Spinal cord (tissue), 9 donors: ENCODE measurements at regions not wholly inside any gene's neighbourhood (a gene's known extent, or its start where the extent isn't known, plus 50 kb on each side); places are given as distances from the start of the nearest gene placed in this dataset.

ENCODE experiments used
- DNase-seq, 6 donors: peaks; one replicate each; pipeline versions ENCODE4 v3.0.0 to v3.0.0-alpha.2; 2013 to 2015; ENCODE audit warnings: low spot score in 6 of 6, low read depth in 4 of 6
- H3K27ac ChIP-seq: one replicate; pipeline ENCODE4 v1.5.1; 2013; ENCODE audit warnings: low read depth, low read length, control low read depth
- H3K27me3 ChIP-seq: one replicate; pipeline ENCODE4 v1.6.1; 2013; ENCODE audit warnings: low read length; ENCODE audit not compliant: control insufficient read depth, insufficient read depth
- H3K36me3 ChIP-seq: one replicate; pipeline ENCODE4 v1.6.1; 2013; ENCODE audit warnings: low read length; ENCODE audit not compliant: control insufficient read depth, insufficient read depth
- H3K4me1 ChIP-seq: one replicate; pipeline ENCODE4 v1.6.1; 2013; ENCODE audit warnings: low read length; ENCODE audit not compliant: control insufficient read depth, insufficient read depth
- H3K4me3 ChIP-seq: one replicate; pipeline ENCODE4 v1.5.1; 2013; ENCODE audit warnings: low read depth, low read length, control low read depth
- H3K9me3 ChIP-seq: one replicate; pipeline ENCODE4 v1.6.1; 2013; ENCODE audit warnings: low read length; ENCODE audit not compliant: control insufficient read depth, insufficient read depth
- WGBS: methylation state at CpG from one replicate; pipeline ENCODE4 v1.1.5; 2013; ENCODE audit warnings: missing lambda C conversion rate; ENCODE audit not compliant: insufficient coverage; 5-methylcytosine and 5-hydroxymethylcytosine counted together
- donor health status: healthy.

GRCh38 chr4:162461952-162462351 is 298.2 kb upstream of the FSTL5 start:
- peak in 3 of 6 donors; percentile 23 to 80 (median 44) for DNase-seq
- H3K27me3 ChIP-seq, result no peaks in the 10 kb centered on the region
- WGBS, result no CpG with 5 or more reads among the region's 1 CpG

GRCh38 chr4:162458051-162458450 is 294.3 kb upstream of the FSTL5 start:
- WGBS, result no CpG with 5 or more reads among the region's 6 CpGs
- DNase-seq, result no peak
- Histone ChIP-seq H3K9me3 (no peaks in the 10 kb centered on the region), H3K36me3 (no peaks in the 10 kb centered on the region), H3K4me1 (no peaks in the 10 kb centered on the region), H3K27ac (no peak overlapping the region), H3K27me3 (no peaks in the 10 kb centered on the region), H3K4me3 (no peak overlapping the region)

More at GRCh38 chr4:162461952-162462351, 298.2 kb upstream of the FSTL5 start:
- H3K4me1 ChIP-seq, result no peaks in the 10 kb centered on the region
- H3K9me3 ChIP-seq, result no peaks in the 10 kb centered on the region
- H3K4me3 ChIP-seq, result no peak overlapping the region
- H3K27ac ChIP-seq, result no peak overlapping the region
- H3K36me3 ChIP-seq, result no peaks in the 10 kb centered on the region

- no peak overlapping the region for H3K27ac ChIP-seq
- H3K27me3 ChIP-seq, result no peaks in the 10 kb centered on the region
- no peaks in the 10 kb centered on the region for H3K9me3 ChIP-seq
- H3K36me3 ChIP-seq, result no peaks in the 10 kb centered on the region
- H3K4me3 ChIP-seq, result no peak overlapping the region
- 88% methylated on average over 1 of the region's 5 CpGs for WGBS
- no peak for DNase-seq
- no peaks in the 10 kb centered on the region for H3K4me1 ChIP-seq
These were observed 293.5 kb upstream of the FSTL5 start for GRCh38 chr4:162457071-162457865.

GRCh38 chr4:162456106-162456505 is 292.3 kb upstream of the FSTL5 start:
- Histone ChIP-seq H3K4me3 (no peak overlapping the region), H3K4me1 (no peaks in the 10 kb centered on the region), H3K27me3 (no peaks in the 10 kb centered on the region), H3K9me3 (no peaks in the 10 kb centered on the region), H3K27ac (no peak overlapping the region), H3K36me3 (no peaks in the 10 kb centered on the region)
- no CpG with 5 or more reads among the region's 3 CpGs for WGBS
- no peak for DNase-seq

- Histone ChIP-seq H3K36me3 (no peaks in the 10 kb centered on the region), H3K27me3 (no peaks in the 10 kb centered on the region), H3K27ac (no peak overlapping the region), H3K9me3 (no peaks in the 10 kb centered on the region), H3K4me3 (no peak overlapping the region), H3K4me1 (no peaks in the 10 kb centered on the region)
- DNase-seq, result peak in 1 of 6 donors; percentile 73
These were observed 286.8 kb upstream of the FSTL5 start for GRCh38 chr4:162450531-162451035.

GRCh38 chr4:162443510-162443909 is 279.7 kb upstream of the FSTL5 start:
- Histone ChIP-seq H3K36me3 (no peaks in the 10 kb centered on the region), H3K27me3 (no peaks in the 10 kb centered on the region), H3K4me3 (no peak overlapping the region), H3K27ac (no peak overlapping the region), H3K4me1 (no peaks in the 10 kb centered on the region), H3K9me3 (no peaks in the 10 kb centered on the region)
- WGBS, result 22% methylated on average over 1 of the region's 2 CpGs
- no peak for DNase-seq

GRCh38 chr4:162442128-162442527 is 278.3 kb upstream of the FSTL5 start:
- Histone ChIP-seq H3K9me3 (no peaks in the 10 kb centered on the region), H3K27ac (no peak overlapping the region), H3K36me3 (no peaks in the 10 kb centered on the region), H3K4me3 (no peak overlapping the region), H3K27me3 (no peaks in the 10 kb centered on the region), H3K4me1 (no peaks in the 10 kb centered on the region)
- peak in 2 of 6 donors; percentile 20 to 62 for DNase-seq
- WGBS, result 39% methylated on average over 2 of the region's 2 CpGs

- H3K27ac ChIP-seq, result no peak overlapping the region
- WGBS, result no CpG with 5 or more reads among the region's 4 CpGs
- H3K4me1 ChIP-seq, result no peaks in the 10 kb centered on the region
- DNase-seq, result no peak
- H3K9me3 ChIP-seq, result no peaks in the 10 kb centered on the region
- no peaks in the 10 kb centered on the region for H3K27me3 ChIP-seq
- no peaks in the 10 kb centered on the region for H3K36me3 ChIP-seq
- no peak overlapping the region for H3K4me3 ChIP-seq
These were observed 258.5 kb upstream of the FSTL5 start for GRCh38 chr4:162422312-162422711.

GRCh38 chr4:162410854-162411253 is 247.1 kb upstream of the FSTL5 start:
- Histone ChIP-seq H3K36me3 (no peaks in the 10 kb centered on the region), H3K4me1 (no peaks in the 10 kb centered on the region), H3K27ac (no peak overlapping the region), H3K9me3 (no peaks in the 10 kb centered on the region), H3K4me3 (no peak overlapping the region), H3K27me3 (no peaks in the 10 kb centered on the region)
- no peak for DNase-seq
- WGBS, result no CpG with 5 or more reads among the region's 1 CpG

GRCh38 chr4:162409048-162409447 is 245.2 kb upstream of the FSTL5 start:
- H3K4me3 ChIP-seq, result no peak overlapping the region
- no peaks in the 10 kb centered on the region for H3K4me1 ChIP-seq
- no peak overlapping the region for H3K27ac ChIP-seq
- WGBS, result 96% methylated on average over 16 of the region's 16 CpGs
- H3K27me3 ChIP-seq, result no peaks in the 10 kb centered on the region
- no peak for DNase-seq
- H3K9me3 ChIP-seq, result no peaks in the 10 kb centered on the region
- no peaks in the 10 kb centered on the region for H3K36me3 ChIP-seq
